Prostate gland (tissue), 2 donors: ENCODE measurements at regions not wholly inside any gene's neighbourhood (a gene's known extent, or its start where the extent isn't known, plus 50 kb on each side); places are given as distances from the start of the nearest gene placed in this dataset.

ENCODE experiments used
- POLR2A ChIP-seq: fragments of 450-650 bp; IDR thresholded peaks from one replicate; pipeline ENCODE4 v1.6.1; 2016; ENCODE audit warnings: antibody characterized with exemption, mild to moderate bottlenecking
- POLR2AphosphoS5 ChIP-seq: sonication (generic); formaldehyde crosslinking; IDR thresholded peaks from one replicate; pipeline ENCODE4 v1.6.1; 2017; ENCODE audit warnings: antibody characterized with exemption
- TF ChIP-seq, protein P1 (sequence below), 4 experiments: fragments of 200-600 bp in 2 of 4; fragments of 450-650 bp in 2 of 4; sonication (generic) in 2 of 4; IDR thresholded peaks; 1 replicate in 3 of 4; 2 replicates in 1 of 4; pipeline ENCODE4 v1.5.1; 2016 to 2019; ENCODE audit warnings: antibody characterized with exemption in 4 of 4, mild to moderate bottlenecking in 2 of 4, moderate library complexity in 2 of 4

DNA sequence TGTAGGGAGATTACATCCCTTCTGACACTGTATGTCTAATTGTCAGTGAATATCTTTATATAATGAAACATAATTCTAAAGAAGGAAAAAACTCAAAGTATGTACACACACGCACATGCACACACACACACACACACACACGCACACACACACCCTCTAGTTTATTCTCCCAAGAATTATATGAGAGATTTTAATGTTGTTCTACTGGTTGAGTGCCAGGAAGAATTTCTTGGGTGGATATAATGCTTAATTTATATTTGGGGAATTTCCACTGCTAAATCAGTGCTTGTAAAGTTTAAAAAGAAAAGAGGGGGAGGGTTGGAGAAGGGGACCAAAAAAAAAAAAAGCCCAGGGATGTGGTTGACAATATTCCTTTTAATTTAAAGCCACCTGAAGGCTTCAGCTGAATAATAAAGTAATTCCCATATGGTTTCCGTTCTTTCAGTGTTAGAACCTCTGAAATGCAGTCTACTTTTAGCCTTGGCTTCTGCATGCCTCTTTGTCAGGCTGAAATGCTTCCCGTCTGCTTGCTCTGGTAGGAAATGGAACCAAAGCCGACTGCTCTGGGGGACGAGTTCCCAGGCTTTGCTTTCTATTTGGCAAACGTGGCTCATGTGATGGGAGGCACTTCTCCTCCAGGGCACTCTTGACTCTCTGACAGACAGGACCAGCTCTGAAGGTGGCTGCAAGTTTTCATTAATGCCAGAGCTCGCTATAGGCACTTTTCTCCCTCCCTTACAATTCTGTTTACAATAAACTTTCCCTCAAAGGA lies 225.4 kb downstream of the PRL start:
- TF ChIP-seq, protein P1, sequence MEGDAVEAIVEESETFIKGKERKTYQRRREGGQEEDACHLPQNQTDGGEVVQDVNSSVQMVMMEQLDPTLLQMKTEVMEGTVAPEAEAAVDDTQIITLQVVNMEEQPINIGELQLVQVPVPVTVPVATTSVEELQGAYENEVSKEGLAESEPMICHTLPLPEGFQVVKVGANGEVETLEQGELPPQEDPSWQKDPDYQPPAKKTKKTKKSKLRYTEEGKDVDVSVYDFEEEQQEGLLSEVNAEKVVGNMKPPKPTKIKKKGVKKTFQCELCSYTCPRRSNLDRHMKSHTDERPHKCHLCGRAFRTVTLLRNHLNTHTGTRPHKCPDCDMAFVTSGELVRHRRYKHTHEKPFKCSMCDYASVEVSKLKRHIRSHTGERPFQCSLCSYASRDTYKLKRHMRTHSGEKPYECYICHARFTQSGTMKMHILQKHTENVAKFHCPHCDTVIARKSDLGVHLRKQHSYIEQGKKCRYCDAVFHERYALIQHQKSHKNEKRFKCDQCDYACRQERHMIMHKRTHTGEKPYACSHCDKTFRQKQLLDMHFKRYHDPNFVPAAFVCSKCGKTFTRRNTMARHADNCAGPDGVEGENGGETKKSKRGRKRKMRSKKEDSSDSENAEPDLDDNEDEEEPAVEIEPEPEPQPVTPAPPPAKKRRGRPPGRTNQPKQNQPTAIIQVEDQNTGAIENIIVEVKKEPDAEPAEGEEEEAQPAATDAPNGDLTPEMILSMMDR (IDR thresholded peaks at IDR 0.05): no peak
- TF ChIP-seq POLR2AphosphoS5: peak; percentile 28
- TF ChIP-seq POLR2A: no peak
